Small intestine (tissue), 7 donors: ENCODE measurements at regions not wholly inside any gene's neighbourhood (a gene's known extent, or its start where the extent isn't known, plus 50 kb on each side); places are given as distances from the start of the nearest gene placed in this dataset.
"Not testable (repeated sequence)": the region's sequence is repeated elsewhere in the genome, so short reads cannot be mapped to it uniquely, and the experiment has no call there.

Experiments
- DNase-seq, 2 donors: peaks; one replicate each; pipeline versions ENCODE4 v3.0.0 to v3.0.0-alpha.2; 2013
- FAIRE-seq: peaks from 2 replicates; lab custom pipeline; 2012; peaks lifted over from hg19 to GRCh38; lab: Jason Lieb, UNC
- H3K27ac ChIP-seq, 3 donors: one replicate each; pipeline ENCODE4 v1.5.1; 2013; ENCODE audit warnings: low read length in 2 of 3, mild to moderate bottlenecking in 2 of 3, control low read depth in 1 of 3, inconsistent platforms in 1 of 3, low read depth in 1 of 3, moderate library complexity in 1 of 3
- H3K27me3 ChIP-seq, 3 donors: one replicate each; pipeline ENCODE4 v1.6.1; 2013; ENCODE audit warnings: low read length in 3 of 3, inconsistent platforms in 1 of 3; ENCODE audit not compliant: control insufficient read depth in 3 of 3, insufficient read depth in 3 of 3
- H3K36me3 ChIP-seq, 3 donors: one replicate each; pipeline ENCODE4 v1.6.1; 2013; ENCODE audit warnings: low read length in 3 of 3, inconsistent platforms in 1 of 3, low read depth in 1 of 3, mild to moderate bottlenecking in 1 of 3, moderate library complexity in 1 of 3; ENCODE audit not compliant: control insufficient read depth in 3 of 3, insufficient read depth in 2 of 3
- H3K4me1 ChIP-seq, 3 donors: one replicate each; pipeline ENCODE4 v1.6.1; 2013; ENCODE audit warnings: low read length in 2 of 3, inconsistent platforms in 1 of 3, low read depth in 1 of 3, mild to moderate bottlenecking in 1 of 3, moderate library complexity in 1 of 3; ENCODE audit not compliant: control insufficient read depth in 3 of 3, insufficient read depth in 2 of 3
- H3K4me3 ChIP-seq, 3 donors: one replicate each; pipeline ENCODE4 v1.5.1; 2013; ENCODE audit warnings: low read length in 3 of 3, control low read depth in 1 of 3, inconsistent platforms in 1 of 3, low read depth in 1 of 3, mild to moderate bottlenecking in 1 of 3, moderate library complexity in 1 of 3
- H3K9me3 ChIP-seq, 2 donors: one replicate each; pipeline ENCODE4 v1.6.1; 2013; ENCODE audit warnings: low read depth in 1 of 2, low read length in 1 of 2; ENCODE audit not compliant: control insufficient read depth in 2 of 2, insufficient read depth in 1 of 2
- WGBS, 3 donors: extraction: QIAGEN DNeasy Blood & Tissue Kit; methylation state at CpG; one replicate each; pipeline ENCODE4 v1.1.7; 2013; 5-methylcytosine and 5-hydroxymethylcytosine counted together
- donor health status: healthy with polysubstance abuse.
- donor health status: control.
- donor health status: control.
- donor health status: Bipolar disorder and iron deficiency.
- donor health status: healthy.

- Histone ChIP-seq H3K4me1 (no peaks in the 10 kb centered on the region), H3K9me3 (peaks cover 0 to 9% of the 10 kb centered on the region in 2 donors), H3K4me3 (no peak overlapping the region), H3K27me3 (no peaks in the 10 kb centered on the region), H3K27ac (no peak overlapping the region), H3K36me3 (no peaks in the 10 kb centered on the region)
- 85 to 92% (median 89%) methylated on average over 28 of the region's 28 CpGs for WGBS, 3 donors
- DNase-seq (no peak), FAIRE-seq (no peak)
Observed at GRCh38 chr18:66005831-66006588, 255.2 kb downstream of the CDH7 start.

GRCh38 chr18:65998971-65999700 is 248.3 kb downstream of the CDH7 start:
- H3K4me3 ChIP-seq, H3K4me1 ChIP-seq, DNase-seq, H3K27me3 ChIP-seq, FAIRE-seq, H3K27ac ChIP-seq, H3K36me3 ChIP-seq, H3K9me3 ChIP-seq: not testable (repeated sequence)
- WGBS, 3 donors = 86 to 95% (median 89%) methylated on average over 11 of the region's 11 CpGs

- Histone ChIP-seq H3K36me3 (no peaks in the 10 kb centered on the region), H3K27me3 (no peaks in the 10 kb centered on the region), H3K27ac (no peak overlapping the region), H3K9me3 (no peaks in the 10 kb centered on the region), H3K4me1 (no peaks in the 10 kb centered on the region), H3K4me3 (no peak overlapping the region)
- 65 to 77% (median 66%) methylated on average over 3 of the region's 3 CpGs for WGBS, 3 donors
- DNase-seq (no peak), FAIRE-seq (no peak)
Observed at GRCh38 chr18:65995206-65995605, 244.4 kb downstream of the CDH7 start.

- FAIRE-seq = no peak
Observed at GRCh38 chr18:65994302-65994701, 243.5 kb downstream of the CDH7 start.

GRCh38 chr18:65990944-65991708 is 240.3 kb downstream of the CDH7 start:
- DNase-seq (no peak), FAIRE-seq (no peak)
- 60 to 66% (median 64%) methylated on average over 3 of the region's 3 CpGs for WGBS, 3 donors
- Histone ChIP-seq H3K4me3 (no peak overlapping the region), H3K9me3 (no peaks in the 10 kb centered on the region), H3K36me3 (no peaks in the 10 kb centered on the region), H3K27me3 (no peaks in the 10 kb centered on the region), H3K4me1 (no peaks in the 10 kb centered on the region), H3K27ac (no peak overlapping the region)

More at GRCh38 chr18:65994302-65994701, 243.5 kb downstream of the CDH7 start:
- Histone ChIP-seq H3K4me3 (no peak overlapping the region), H3K36me3 (no peaks in the 10 kb centered on the region), H3K9me3 (no peaks in the 10 kb centered on the region), H3K27ac (no peak overlapping the region), H3K27me3 (no peaks in the 10 kb centered on the region), H3K4me1 (no peaks in the 10 kb centered on the region)
- 67 to 75% (median 71%) methylated on average over 2 of the region's 2 CpGs for WGBS, 3 donors
- DNase-seq = no peak

- DNase-seq = no peak
- no peak overlapping the region for H3K27ac ChIP-seq
- H3K9me3 ChIP-seq = no peaks in the 10 kb centered on the region
- no peak for FAIRE-seq
- no peak overlapping the region for H3K4me3 ChIP-seq
- no peaks in the 10 kb centered on the region for H3K27me3 ChIP-seq
- H3K36me3 ChIP-seq = no peaks in the 10 kb centered on the region
- H3K4me1 ChIP-seq = no peaks in the 10 kb centered on the region
- WGBS, 3 donors = 70 to 85% (median 80%) methylated on average over 2 of the region's 2 CpGs
Observed at GRCh38 chr18:65990174-65990690, 239.4 kb downstream of the CDH7 start.

- FAIRE-seq = no peak
- Histone ChIP-seq H3K4me3 (no peak overlapping the region), H3K36me3 (no peaks in the 10 kb centered on the region), H3K27me3 (no peaks in the 10 kb centered on the region), H3K27ac (no peak overlapping the region), H3K9me3 (no peaks in the 10 kb centered on the region), H3K4me1 (no peaks in the 10 kb centered on the region)
- DNase-seq = no peak
- WGBS, 3 donors = 42 to 56% (median 43%) methylated on average over 3 of the region's 3 CpGs
Observed at GRCh38 chr18:65988972-65989371, 238.2 kb downstream of the CDH7 start.

GRCh38 chr18:65988386-65988785 is 237.6 kb downstream of the CDH7 start:
- H3K27ac ChIP-seq = no peak overlapping the region
- H3K27me3 ChIP-seq = no peaks in the 10 kb centered on the region
- FAIRE-seq (no peak), DNase-seq (no peak)
- WGBS, 3 donors = 78 to 83% (median 78%) methylated on average over 1 of the region's 1 CpG
- no peaks in the 10 kb centered on the region for H3K36me3 ChIP-seq
- H3K4me1 ChIP-seq = no peaks in the 10 kb centered on the region
- no peak overlapping the region for H3K4me3 ChIP-seq
- H3K9me3 ChIP-seq = no peaks in the 10 kb centered on the region
